Astrocyte of the cerebellum (primary cell): ENCODE measurements at regions not wholly inside any gene's neighbourhood (a gene's known extent, or its start where the extent isn't known, plus 50 kb on each side); places are given as distances from the start of the nearest gene placed in this dataset.
"Not testable (repeated sequence)": the region's sequence is repeated elsewhere in the genome, so short reads cannot be mapped to it uniquely, and the experiment has no call there.

Experiments
- DNase-seq: peaks from one replicate; pipeline ENCODE4 v3.0.0-alpha.2; 2011; ENCODE audit warnings: low read depth
- H3K4me3 ChIP-seq: 2 replicates; pipeline ENCODE4 v1.5.1; 2011; ENCODE audit warnings: mild to moderate bottlenecking, low read depth, low read length, moderate library complexity
- CTCF ChIP-seq: IDR thresholded peaks from 2 replicates; pipeline ENCODE4 v1.5.1; 2012; ENCODE audit warnings: low read length, low read depth, moderate library complexity, mild to moderate bottlenecking; ENCODE audit errors: missing control alignments
- in situ Hi-C: cut with HindIII; loops from 2 replicates; pipeline ENCODE4 v1.10.0; 2017; ENCODE audit warnings: low sequenced_read_pairs

- in situ Hi-C loops, result no loop called here
- H3K4me3 ChIP-seq, result no peak overlapping the region
- DNase-seq, result no peak
- TF ChIP-seq CTCF, result no peak
Observed at GRCh38 chr11:38538866-38539680, 1941.0 kb upstream of the RAG2 start.

- no peak for TF ChIP-seq CTCF
- in situ Hi-C loops, result no loop called here
- DNase-seq, result no peak
- no peak overlapping the region for H3K4me3 ChIP-seq
Observed at GRCh38 chr11:38530226-38530625, 1932.2 kb upstream of the RAG2 start.

- no peak overlapping the region for H3K4me3 ChIP-seq
- TF ChIP-seq CTCF, result no peak
- DNase-seq, result no peak
- in situ Hi-C loops, result no loop called here
Observed at GRCh38 chr11:38524945-38525344, 1926.9 kb upstream of the RAG2 start.

- in situ Hi-C loops, result no loop called here
- no peak for DNase-seq
- TF ChIP-seq CTCF, result no peak
- no peak overlapping the region for H3K4me3 ChIP-seq
Observed at GRCh38 chr11:38517991-38518390, 1920.0 kb upstream of the RAG2 start.

- DNase-seq, in situ Hi-C loops, H3K4me3 ChIP-seq: not testable (repeated sequence)
Observed at GRCh38 chr11:38512830-38513229, 1914.8 kb upstream of the RAG2 start.

GRCh38 chr11:38510041-38510440 lies 1912.0 kb upstream of the RAG2 start:
- in situ Hi-C loops, result no loop called here
- no peak overlapping the region for H3K4me3 ChIP-seq

More at GRCh38 chr11:38510041-38510440, 1912.0 kb upstream of the RAG2 start:
- no peak for TF ChIP-seq CTCF
- DNase-seq, result no peak
